GM19324 (cell line): ENCODE measurements at regions not wholly inside any gene's neighbourhood (a gene's known extent, or its start where the extent isn't known, plus 50 kb on each side); places are given as distances from the start of the nearest gene placed in this dataset.
"Not testable (repeated sequence)": the region's sequence is repeated elsewhere in the genome, so short reads cannot be mapped to it uniquely, and the experiment has no call there.

Experiments used
- ATAC-seq: cut with Tn5 transposase; IDR thresholded peaks from one replicate; pipeline ENCODE4 v1.9.1; 2021; ENCODE audit warnings: mild to moderate bottlenecking, moderate library complexity; ENCODE audit not compliant: unreplicated experiment, low FRiP score

DNA sequence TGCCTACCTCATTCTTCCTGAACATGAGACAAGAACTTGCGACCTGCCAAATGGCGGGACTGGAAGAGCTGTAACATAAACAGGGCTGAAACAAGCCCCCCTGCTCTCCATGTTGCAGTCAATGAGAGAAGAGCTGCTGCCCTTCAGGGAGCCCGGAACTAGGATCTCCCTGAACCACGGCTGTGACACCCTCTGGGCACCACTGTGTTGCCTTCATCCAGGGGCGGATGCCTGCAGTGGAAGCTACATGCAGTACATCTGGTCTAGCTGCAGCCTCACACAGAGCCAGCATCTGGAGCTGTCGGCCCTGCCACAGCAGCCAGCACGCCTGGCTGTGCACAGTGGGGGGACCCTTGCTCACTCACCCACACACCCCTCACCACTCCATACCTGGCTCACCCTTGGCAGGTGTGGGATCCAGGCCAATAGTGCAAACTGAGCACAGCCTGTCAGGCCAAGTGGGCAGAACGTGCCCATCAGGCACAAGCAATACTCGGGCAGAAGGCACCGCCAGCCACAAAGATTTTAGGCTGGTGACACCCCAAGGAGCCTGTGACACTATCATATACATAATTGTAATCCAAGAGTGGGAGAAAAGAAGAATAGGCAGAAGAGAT lies 451.3 kb downstream of the HTR1B start:
- no peak for ATAC-seq

- ATAC-seq: no peak
These were observed 452.3 kb downstream of the HTR1B start for GRCh38 chr6:77010931-77011542.

GRCh38 chr6:76992553-76992952 lies 470.7 kb downstream of the HTR1B start:
- ATAC-seq: no peak

DNA sequence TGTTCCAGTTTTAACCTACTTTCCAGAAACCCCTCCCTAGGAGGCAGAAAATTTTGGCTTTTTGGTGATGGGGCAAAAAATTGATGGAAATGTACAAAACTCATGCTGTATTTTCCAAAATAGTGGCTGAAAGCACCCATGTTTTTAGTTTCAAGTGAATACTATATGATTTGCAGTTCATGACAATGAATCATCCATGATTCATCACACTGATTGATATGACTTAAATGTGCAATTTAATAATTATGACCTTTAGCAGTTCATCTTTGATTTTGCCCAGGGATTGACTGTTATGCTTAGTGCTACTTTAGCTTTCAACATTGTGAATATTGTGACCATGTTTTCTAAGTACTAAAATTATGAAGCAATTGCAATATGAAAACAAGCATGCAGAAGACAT lies 478.7 kb downstream of the HTR1B start:
- ATAC-seq: no peak

- ATAC-seq: no peak
These were observed 480.7 kb downstream of the HTR1B start for GRCh38 chr6:76982476-76983199.

DNA sequence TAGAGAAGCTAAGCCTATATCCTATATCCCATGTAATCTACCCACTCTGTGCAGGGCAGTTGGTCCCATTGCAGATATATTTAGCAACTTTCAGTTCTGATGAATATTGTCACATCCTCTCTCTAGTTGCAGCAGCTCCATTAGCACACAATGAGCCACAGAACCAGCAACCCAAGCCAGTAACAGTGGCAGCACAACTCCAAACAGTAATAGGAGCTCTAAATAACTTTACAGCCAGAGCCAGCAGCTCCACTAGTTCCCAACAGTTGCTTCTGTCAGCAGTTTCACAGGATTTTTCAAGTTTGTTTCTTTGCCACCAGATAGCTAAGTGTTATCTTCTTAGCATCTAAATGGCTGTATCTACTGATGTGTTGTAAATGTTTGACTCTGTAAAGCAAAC lies 490.8 kb downstream of the HTR1B start:
- no peak for ATAC-seq

- not testable (repeated sequence) for ATAC-seq
These were observed 504.1 kb downstream of the HTR1B start for GRCh38 chr6:76959177-76959576.

DNA sequence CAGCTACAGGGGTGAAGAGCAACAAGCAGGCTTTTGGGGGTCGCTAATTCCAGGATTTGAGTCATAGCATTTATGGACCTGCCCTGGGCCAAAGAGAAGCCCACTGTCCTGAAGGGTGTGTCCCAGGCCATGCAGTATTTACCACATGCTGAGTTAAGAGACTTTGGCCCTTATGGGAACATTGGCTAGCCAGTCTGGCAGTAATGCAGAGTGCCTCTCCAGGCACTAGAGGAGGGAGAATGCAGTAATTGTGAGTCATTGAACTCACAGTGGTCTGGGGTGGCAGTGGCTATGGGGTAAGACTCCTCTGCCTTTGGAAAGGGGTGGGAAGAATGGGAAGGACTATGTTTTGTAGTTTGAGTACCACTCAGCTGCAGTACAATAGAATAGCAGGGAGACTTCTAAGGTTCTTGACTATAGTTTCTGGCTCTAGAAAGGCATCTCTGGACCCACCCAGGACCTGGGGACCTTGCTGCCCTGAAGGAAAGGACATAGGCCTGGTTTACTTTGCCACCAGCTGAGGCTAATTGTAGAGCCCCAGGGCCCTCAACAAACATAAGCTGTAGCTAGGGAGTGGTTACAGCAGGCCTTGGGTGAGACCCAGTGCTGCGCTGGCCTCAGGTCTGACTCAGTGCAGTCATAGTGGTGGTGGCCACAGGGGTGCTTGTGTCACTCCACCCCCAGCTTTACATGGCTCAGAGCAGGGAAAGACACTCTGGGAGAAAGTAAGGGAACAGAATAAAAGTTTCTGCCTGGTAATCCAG lies 520.9 kb downstream of the HTR1B start:
- no peak for ATAC-seq

GRCh38 chr6:76940191-76940590 lies 523.1 kb downstream of the HTR1B start:
- no peak for ATAC-seq

GRCh38 chr6:76914737-76915136 lies 548.6 kb downstream of the HTR1B start:
- ATAC-seq: no peak

- ATAC-seq: not testable (repeated sequence)
These were observed 557.8 kb downstream of the HTR1B start for GRCh38 chr6:76905541-76905940.

GRCh38 chr6:76892542-76892941 lies 570.7 kb downstream of the HTR1B start:
- no peak for ATAC-seq

- no peak for ATAC-seq
These were observed 574.9 kb downstream of the HTR1B start for GRCh38 chr6:76888351-76888750.

DNA sequence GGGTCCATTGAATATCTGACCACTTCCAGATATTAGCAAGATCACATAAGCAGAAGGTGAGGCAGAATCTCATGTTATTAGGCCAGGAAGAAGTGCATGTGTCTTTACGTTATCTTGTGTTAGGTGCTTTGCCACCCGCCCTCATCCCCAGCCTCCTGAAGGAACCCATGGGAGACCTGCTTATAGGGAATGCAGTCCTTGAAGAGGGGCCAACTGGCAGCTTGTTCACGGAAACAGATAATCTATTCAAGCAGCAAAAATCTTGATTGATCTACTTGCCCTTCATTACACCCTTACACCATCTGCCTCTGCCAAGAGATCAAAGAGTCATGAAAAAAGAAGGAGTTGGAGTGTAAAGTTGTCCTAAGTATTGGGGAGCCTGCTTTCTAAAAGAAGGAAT lies 576.4 kb downstream of the HTR1B start:
- no peak for ATAC-seq

DNA sequence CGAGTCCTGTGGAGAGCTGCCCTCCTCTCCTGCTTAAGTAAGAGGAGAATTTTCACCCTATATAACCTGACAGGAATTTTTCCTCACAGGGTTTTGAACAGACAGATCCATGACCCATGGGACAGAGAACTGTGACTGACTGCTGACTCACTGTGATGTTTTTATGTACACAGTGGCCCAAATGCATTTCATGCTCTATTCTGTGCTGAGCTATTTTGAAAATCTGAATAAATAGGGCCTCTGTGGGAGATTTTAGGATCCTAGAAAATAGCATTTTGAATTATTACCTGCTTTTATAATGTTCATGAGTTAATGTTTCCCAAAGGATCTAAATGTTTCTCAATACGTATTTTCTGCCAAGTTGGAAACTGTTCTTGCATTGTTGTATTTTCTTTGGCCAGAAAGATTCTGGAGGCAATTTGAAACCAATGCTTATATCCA lies 577.4 kb downstream of the HTR1B start:
- no peak for ATAC-seq

- no peak for ATAC-seq
These were observed 581.9 kb downstream of the HTR1B start for GRCh38 chr6:76881414-76881813.

- no peak for ATAC-seq
These were observed 586.3 kb downstream of the HTR1B start for GRCh38 chr6:76876922-76877553.

GRCh38 chr6:76876430-76876829 lies 586.9 kb downstream of the HTR1B start:
- ATAC-seq: not testable (repeated sequence)

DNA sequence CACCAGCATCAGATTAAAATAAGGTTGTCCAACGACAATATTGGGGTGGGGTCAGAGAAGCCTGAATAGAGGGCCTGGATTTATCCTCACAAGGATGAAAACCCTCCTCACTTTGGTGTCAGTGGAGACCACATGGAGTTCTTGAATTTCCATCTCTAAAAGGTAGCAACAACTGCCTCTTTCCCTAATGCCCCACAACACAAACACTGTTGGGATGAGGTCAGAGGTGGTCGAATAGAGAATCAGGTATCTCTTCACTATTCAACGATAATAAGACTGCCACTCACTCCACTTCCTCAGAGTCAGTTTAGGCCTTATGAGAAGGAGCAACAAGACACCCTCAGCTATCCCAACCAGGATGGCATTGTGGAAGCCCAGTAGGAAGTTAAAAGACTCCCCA lies 596.1 kb downstream of the HTR1B start:
- no peak for ATAC-seq

DNA sequence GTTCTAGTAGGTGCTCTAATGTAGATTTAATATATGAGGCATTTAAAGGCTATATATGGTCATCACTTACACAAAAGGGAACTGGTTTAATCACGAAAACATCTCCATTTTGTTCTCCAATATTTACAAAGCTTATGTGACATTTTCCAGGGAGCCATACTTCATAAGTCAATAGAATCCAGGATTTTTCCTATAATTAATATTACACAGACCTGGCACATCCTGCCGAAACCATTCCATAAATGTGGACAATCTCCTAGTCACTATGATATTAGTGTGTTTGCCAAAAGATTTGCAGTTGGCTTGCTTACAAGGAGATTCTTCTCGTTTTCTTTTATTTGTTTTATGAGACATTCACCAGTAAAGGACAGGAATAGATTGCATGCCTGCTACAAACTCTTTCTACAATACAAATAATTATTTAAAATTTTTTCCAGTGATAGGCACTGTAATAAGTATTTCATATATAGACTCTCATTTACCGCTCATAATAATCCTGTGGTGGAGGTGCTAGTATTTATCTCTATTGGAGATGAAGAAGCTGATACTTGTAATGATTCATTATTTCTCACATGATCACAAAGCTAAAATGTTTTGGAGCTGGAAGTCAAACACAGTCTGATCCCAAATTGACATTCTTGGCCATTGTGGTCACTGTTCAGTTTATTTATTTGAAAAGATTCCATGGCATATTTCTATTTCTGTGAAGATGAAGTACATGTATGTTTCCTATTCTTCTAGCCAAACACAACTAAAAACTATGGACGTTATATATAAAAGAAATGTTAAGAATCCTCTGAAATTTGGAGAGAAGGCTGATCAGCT lies 597.0 kb downstream of the HTR1B start:
- ATAC-seq: no peak
